Neural cell (in vitro differentiated cells): ENCODE measurements at regions not wholly inside any gene's neighbourhood (a gene's known extent, or its start where the extent isn't known, plus 50 kb on each side); places are given as distances from the start of the nearest gene placed in this dataset.

ENCODE experiments used
- H2AFZ ChIP-seq: fragments of 200-600, 300-800 bp; sonication (generic), shearing (Covaris generic); 2 replicates; pipeline ENCODE4 v1.6.0; 2014; ENCODE audit warnings: low read depth, mild to moderate bottlenecking, antibody characterized with exemption, low read length, moderate library complexity
- H3F3A ChIP-seq: fragments of 200-600 bp; shearing (Covaris generic); 2 replicates; pipeline ENCODE4 v1.6.1; 2016; ENCODE audit warnings: mild to moderate bottlenecking, moderate library complexity, mixed read lengths, antibody characterized with exemption, low read length; ENCODE audit not compliant: insufficient read depth, poor library complexity, severe bottlenecking
- H3K27ac ChIP-seq: fragments of 200-600, 300-800 bp; sonication (generic), shearing (Covaris generic); 2 replicates; pipeline ENCODE4 v1.5.1; 2014; ENCODE audit warnings: mild to moderate bottlenecking, low read length, moderate library complexity
- H3K27me3 ChIP-seq: fragments of 300-800, 200-600 bp; sonication (generic), shearing (Covaris generic); 2 replicates; pipeline ENCODE4 v1.6.0; 2014; ENCODE audit warnings: mild to moderate bottlenecking, low read depth, low read length, moderate library complexity; ENCODE audit not compliant: insufficient read depth
- H3K36me3 ChIP-seq: fragments of 300-800, 200-600 bp; sonication (generic), shearing (Covaris generic); 2 replicates; pipeline ENCODE4 v1.5.1; 2014; ENCODE audit warnings: mild to moderate bottlenecking, antibody characterized with exemption, low read length, moderate library complexity; ENCODE audit not compliant: insufficient read depth
- H3K4me2 ChIP-seq: fragments of 300-800, 200-600 bp; sonication (generic), shearing (Covaris generic); 2 replicates; pipeline ENCODE4 v1.6.0; 2014; ENCODE audit warnings: mild to moderate bottlenecking, low read length
- H3K4me3 ChIP-seq: fragments of 300-800, 200-600 bp; sonication (generic), shearing (Covaris generic); 2 replicates; pipeline ENCODE4 v1.5.1; 2014; ENCODE audit warnings: mild to moderate bottlenecking, low read length, moderate library complexity
- H3K79me2 ChIP-seq: fragments of 200-600 bp; shearing (Covaris generic); replicated peaks from 2 replicates; pipeline ENCODE4 v1.6.0; 2014; ENCODE audit warnings: mild to moderate bottlenecking, low read length, moderate library complexity; ENCODE audit not compliant: insufficient read depth
- H3K9ac ChIP-seq: fragments of 300-800, 200-600 bp; sonication (generic), shearing (Covaris generic); 2 replicates; pipeline ENCODE4 v1.6.1; 2016; ENCODE audit warnings: mild to moderate bottlenecking, low read length, mixed read lengths
- H3K9me2 ChIP-seq: fragments of 200-600 bp; shearing (Covaris generic); 2 replicates; pipeline ENCODE4 v1.6.1; 2016; ENCODE audit warnings: mild to moderate bottlenecking, low read length, mixed read lengths; ENCODE audit not compliant: insufficient read depth
- H3K9me3 ChIP-seq: fragments of 200-600, 300-800 bp; sonication (generic), shearing (Covaris generic); 2 replicates; pipeline ENCODE4 v1.6.1; 2016; ENCODE audit warnings: mild to moderate bottlenecking, mixed run types, low read length, moderate library complexity, mixed read lengths
- H4K20me1 ChIP-seq: fragments of 200-600 bp; shearing (Covaris generic); 2 replicates; pipeline ENCODE4 v1.6.1; 2016; ENCODE audit warnings: mild to moderate bottlenecking, mixed run types; ENCODE audit not compliant: insufficient read depth
- EP300 ChIP-seq: fragments of 450-650 bp; conservative IDR thresholded peaks from 2 replicates; pipeline ENCODE4 v1.6.1; 2014; ENCODE audit warnings: antibody characterized with exemption, mild to moderate bottlenecking, moderate library complexity; ENCODE audit not compliant: poor library complexity, severe bottlenecking
- EZH2 ChIP-seq: fragments of 200-600, 300-800 bp; shearing (Covaris generic), sonication (generic); IDR thresholded peaks from 2 replicates; pipeline ENCODE4 v1.6.1; 2014; ENCODE audit warnings: antibody characterized with exemption, low read length, borderline replicate concordance, mild to moderate bottlenecking; ENCODE audit not compliant: insufficient read depth, poor library complexity, severe bottlenecking
- MXI1 ChIP-seq: fragments of 450-650 bp; conservative IDR thresholded peaks from 2 replicates; pipeline ENCODE4 v1.6.1; 2014; ENCODE audit warnings: antibody characterized with exemption, mild to moderate bottlenecking; ENCODE audit not compliant: poor library complexity, severe bottlenecking
- POLR2AphosphoS5 ChIP-seq: IDR thresholded peaks from 2 replicates; pipeline ENCODE4 v1.6.1; 2012
- RAD21 ChIP-seq: fragments of 450-650 bp; conservative IDR thresholded peaks from 2 replicates; pipeline ENCODE4 v1.6.1; 2014; ENCODE audit warnings: antibody characterized with exemption, mild to moderate bottlenecking, moderate library complexity
- SMC3 ChIP-seq: fragments of 450-650 bp; conservative IDR thresholded peaks from 2 replicates; pipeline ENCODE4 v1.6.1; 2014; ENCODE audit warnings: antibody characterized with exemption, mild to moderate bottlenecking, moderate library complexity; ENCODE audit not compliant: poor library complexity
- TAF1 ChIP-seq: IDR thresholded peaks from 2 replicates; pipeline ENCODE4 v1.6.1; 2012; ENCODE audit warnings: low read depth
- TF ChIP-seq, protein P1 (sequence below): fragments of 450-650 bp; IDR thresholded peaks from 2 replicates; pipeline ENCODE4 v1.5.1; 2014; ENCODE audit warnings: antibody characterized with exemption, mild to moderate bottlenecking, moderate library complexity; ENCODE audit not compliant: poor library complexity, severe bottlenecking
- TF ChIP-seq, protein P2 (sequence below): IDR thresholded peaks from 2 replicates; pipeline ENCODE4 v1.6.1; 2012; ENCODE audit warnings: borderline replicate concordance

- Histone ChIP-seq H3K4me3 (no peak overlapping the region), H3K4me2 (no peak overlapping the region), H3K79me2 (no peaks in the 10 kb centered on the region), H3K27ac (no peak overlapping the region), H3K27me3 (no peaks in the 10 kb centered on the region), H4K20me1 (no peaks in the 10 kb centered on the region), H3K9ac (no peak overlapping the region), H3K9me3 (no peaks in the 10 kb centered on the region), H3F3A (no peaks in the 10 kb centered on the region), H2AFZ (no peak overlapping the region), H3K36me3 (no peaks in the 10 kb centered on the region), H3K9me2 (no peaks in the 10 kb centered on the region)
- no peak for TF ChIP-seq TAF1
- no peak for TF ChIP-seq RAD21
- TF ChIP-seq EZH2: no peak
- TF ChIP-seq, protein P1, sequence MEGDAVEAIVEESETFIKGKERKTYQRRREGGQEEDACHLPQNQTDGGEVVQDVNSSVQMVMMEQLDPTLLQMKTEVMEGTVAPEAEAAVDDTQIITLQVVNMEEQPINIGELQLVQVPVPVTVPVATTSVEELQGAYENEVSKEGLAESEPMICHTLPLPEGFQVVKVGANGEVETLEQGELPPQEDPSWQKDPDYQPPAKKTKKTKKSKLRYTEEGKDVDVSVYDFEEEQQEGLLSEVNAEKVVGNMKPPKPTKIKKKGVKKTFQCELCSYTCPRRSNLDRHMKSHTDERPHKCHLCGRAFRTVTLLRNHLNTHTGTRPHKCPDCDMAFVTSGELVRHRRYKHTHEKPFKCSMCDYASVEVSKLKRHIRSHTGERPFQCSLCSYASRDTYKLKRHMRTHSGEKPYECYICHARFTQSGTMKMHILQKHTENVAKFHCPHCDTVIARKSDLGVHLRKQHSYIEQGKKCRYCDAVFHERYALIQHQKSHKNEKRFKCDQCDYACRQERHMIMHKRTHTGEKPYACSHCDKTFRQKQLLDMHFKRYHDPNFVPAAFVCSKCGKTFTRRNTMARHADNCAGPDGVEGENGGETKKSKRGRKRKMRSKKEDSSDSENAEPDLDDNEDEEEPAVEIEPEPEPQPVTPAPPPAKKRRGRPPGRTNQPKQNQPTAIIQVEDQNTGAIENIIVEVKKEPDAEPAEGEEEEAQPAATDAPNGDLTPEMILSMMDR: no peak
- no peak for TF ChIP-seq MXI1
- TF ChIP-seq EP300: no peak
- TF ChIP-seq, protein P2, sequence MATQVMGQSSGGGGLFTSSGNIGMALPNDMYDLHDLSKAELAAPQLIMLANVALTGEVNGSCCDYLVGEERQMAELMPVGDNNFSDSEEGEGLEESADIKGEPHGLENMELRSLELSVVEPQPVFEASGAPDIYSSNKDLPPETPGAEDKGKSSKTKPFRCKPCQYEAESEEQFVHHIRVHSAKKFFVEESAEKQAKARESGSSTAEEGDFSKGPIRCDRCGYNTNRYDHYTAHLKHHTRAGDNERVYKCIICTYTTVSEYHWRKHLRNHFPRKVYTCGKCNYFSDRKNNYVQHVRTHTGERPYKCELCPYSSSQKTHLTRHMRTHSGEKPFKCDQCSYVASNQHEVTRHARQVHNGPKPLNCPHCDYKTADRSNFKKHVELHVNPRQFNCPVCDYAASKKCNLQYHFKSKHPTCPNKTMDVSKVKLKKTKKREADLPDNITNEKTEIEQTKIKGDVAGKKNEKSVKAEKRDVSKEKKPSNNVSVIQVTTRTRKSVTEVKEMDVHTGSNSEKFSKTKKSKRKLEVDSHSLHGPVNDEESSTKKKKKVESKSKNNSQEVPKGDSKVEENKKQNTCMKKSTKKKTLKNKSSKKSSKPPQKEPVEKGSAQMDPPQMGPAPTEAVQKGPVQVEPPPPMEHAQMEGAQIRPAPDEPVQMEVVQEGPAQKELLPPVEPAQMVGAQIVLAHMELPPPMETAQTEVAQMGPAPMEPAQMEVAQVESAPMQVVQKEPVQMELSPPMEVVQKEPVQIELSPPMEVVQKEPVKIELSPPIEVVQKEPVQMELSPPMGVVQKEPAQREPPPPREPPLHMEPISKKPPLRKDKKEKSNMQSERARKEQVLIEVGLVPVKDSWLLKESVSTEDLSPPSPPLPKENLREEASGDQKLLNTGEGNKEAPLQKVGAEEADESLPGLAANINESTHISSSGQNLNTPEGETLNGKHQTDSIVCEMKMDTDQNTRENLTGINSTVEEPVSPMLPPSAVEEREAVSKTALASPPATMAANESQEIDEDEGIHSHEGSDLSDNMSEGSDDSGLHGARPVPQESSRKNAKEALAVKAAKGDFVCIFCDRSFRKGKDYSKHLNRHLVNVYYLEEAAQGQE: no peak
- TF ChIP-seq SMC3: no peak
- TF ChIP-seq POLR2AphosphoS5: no peak
These were observed 107.9 kb downstream of the PMAIP1 start for GRCh38 chr18:60007661-60008060.

GRCh38 chr18:60003610-60004185, 103.9 kb downstream of the PMAIP1 start:
- no peak overlapping the region for H3K9ac ChIP-seq
- H4K20me1 ChIP-seq: no peaks in the 10 kb centered on the region
- H3K27me3 ChIP-seq: no peaks in the 10 kb centered on the region
- H3K9me3 ChIP-seq: no peaks in the 10 kb centered on the region
- TF ChIP-seq EP300: no peak
- TF ChIP-seq, protein P2: no peak
- no peak for TF ChIP-seq SMC3
- TF ChIP-seq RAD21: no peak
- no peak for TF ChIP-seq MXI1
- no peak for TF ChIP-seq POLR2AphosphoS5
- no peak for TF ChIP-seq TAF1
- no peak for TF ChIP-seq EZH2
- TF ChIP-seq, protein P1: no peak
- no peaks in the 10 kb centered on the region for H3K9me2 ChIP-seq
- H3K36me3 ChIP-seq: no peaks in the 10 kb centered on the region
- H3K4me3 ChIP-seq: no peak overlapping the region
- no peaks in the 10 kb centered on the region for H3F3A ChIP-seq
- no peak overlapping the region for H2AFZ ChIP-seq
- no peak overlapping the region for H3K4me2 ChIP-seq
- H3K27ac ChIP-seq: no peak overlapping the region
- no peaks in the 10 kb centered on the region for H3K79me2 ChIP-seq
